Pons (tissue), 1 donor: ENCODE measurements at regions not wholly inside any gene's neighbourhood (a gene's known extent, or its start where the extent isn't known, plus 50 kb on each side); places are given as distances from the start of the nearest gene placed in this dataset.
"Not testable (repeated sequence)": the region's sequence is repeated elsewhere in the genome, so short reads cannot be mapped to it uniquely, and the experiment has no call there.

ENCODE experiments used
- DNase-seq: peaks from one replicate; pipeline ENCODE4 v3.0.0-alpha.2; 2016; ENCODE audit warnings: low spot score

DNA sequence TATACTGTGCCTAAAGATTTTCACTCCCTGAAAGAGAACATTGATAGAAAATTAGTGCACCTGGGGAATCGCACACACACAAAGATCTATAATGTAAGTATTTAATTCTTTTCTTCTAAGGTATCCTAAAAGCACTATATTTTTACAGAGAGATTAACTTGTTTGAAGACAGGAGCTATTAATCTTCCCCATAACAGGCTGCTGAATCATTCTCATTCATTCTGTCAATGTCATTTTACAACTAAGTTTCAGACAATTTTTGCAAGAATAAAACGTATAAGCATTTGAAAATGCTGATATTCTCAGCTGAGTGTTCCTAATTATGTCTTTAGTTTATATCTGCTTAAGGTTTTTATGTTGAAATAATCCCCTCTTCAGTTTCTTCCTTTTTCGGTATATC, 776.7 kb downstream of the NXPH1 start:
- no peak for DNase-seq

DNA sequence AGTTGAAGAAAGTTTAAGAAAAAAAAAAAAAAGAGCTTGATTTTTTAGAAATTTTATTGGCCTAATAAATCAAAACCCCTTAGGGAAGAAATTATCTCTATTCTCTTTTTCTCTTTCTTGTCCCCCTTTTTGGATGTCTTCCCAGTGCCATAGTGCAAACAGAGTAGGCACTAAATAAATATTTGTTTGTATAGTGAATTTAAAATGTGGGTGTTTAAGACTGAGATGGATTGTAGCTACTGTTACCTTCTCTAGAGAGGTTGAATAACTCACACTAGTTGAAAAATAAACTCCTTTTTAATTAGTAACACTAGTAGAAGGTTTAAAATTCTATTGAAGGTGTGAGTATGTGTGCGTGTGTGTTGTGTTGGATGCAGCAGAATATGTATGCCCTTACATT, 783.8 kb downstream of the NXPH1 start:
- DNase-seq, result no peak

DNA sequence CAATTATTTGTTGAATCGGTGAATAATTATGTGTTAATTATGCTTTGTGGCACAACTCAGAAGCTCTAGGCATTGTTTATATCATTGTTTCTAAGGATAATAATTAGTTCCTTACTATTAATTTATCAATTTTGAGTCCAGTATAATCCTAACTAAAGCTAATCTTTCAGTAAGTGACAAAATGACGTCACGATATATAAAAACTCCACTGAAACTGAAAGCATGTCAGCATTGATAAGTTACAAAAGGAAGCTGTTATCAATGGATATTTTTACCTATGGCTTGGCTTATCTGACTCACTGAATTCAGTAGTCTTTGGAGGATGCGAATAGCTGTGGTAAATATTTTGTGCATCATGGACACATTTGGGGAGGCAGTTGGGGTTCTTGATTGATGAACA, 793.1 kb downstream of the NXPH1 start:
- no peak for DNase-seq

DNA sequence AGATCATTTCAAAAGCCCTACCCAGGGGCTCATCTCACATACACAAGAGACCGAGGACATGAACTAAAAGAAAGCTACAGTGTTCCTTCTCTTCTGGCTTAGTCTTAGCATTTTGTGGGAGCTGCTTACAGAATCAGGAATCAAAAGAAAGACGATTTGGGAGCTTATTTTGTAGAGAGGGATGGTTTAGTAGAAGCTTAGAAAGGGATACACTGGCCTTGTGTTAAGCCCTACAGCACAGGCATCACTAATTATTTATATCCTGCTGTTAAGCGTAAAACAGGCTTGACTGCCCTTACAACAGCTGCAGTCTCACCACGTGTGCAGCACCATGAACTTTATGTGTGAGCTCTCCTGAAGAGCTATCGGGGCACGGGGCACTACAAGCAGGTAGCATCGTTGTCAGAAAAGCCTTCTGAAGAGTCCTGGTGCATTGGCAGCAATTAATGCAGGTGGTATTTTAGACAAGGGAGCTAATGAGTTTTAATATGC, 798.3 kb downstream of the NXPH1 start:
- DNase-seq, result peak; percentile 37

DNA sequence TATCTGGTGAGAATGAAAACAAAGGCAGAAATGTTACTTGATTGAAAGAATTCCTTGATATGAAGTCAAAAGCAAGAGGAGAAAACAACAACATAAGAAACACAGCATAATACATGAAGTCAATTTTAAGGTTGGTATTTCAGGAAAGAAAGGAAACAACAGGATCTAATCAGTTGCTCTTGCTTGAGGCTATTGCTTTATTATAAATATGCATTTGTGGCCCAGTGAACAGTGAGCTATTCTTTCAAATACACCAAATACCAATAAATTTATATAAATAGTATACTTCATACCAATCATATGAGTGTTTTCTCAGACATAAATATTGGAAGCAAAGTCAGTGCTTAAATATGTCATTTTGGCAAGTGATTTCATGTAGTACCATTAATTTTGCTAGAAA, 806.6 kb downstream of the NXPH1 start:
- DNase-seq, result no peak

DNA sequence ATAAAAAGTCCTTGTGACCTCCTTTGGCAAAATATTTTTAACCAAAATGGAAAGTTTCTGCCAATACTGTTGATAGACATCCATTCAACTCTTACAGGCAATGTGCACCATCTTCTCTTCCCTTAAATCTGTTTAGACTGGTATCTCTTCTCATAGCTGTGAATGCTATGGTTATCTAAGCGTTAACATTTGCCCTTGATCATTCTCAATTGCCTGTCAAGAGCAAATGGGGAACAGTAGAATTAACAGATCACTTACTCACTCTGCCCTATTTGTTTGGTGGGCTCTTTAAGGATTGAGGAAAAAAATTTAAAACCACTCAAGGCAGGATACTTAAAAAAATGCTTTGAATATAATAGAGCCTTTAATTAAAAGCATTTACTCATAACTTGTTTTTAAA, 808.4 kb downstream of the NXPH1 start:
- no peak for DNase-seq

DNA sequence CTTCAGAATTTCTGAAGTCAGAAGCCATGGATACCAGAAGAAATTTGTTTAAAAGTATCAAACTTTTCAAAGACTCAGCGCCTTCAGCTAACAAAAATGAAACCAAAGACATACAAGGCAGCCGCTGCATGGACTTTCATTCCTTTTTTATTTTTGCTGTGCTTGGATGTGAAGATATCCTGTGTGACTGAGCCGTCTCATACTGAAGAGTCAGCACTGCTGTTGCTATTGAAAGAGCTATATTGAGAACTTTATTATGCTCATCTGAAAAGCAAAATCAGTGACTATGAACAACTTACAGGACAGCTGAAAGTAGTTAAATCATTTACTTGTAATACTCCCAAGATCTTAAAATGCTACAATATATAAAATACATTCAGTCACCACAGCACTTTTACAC, 809.2 kb downstream of the NXPH1 start:
- DNase-seq, result no peak

DNA sequence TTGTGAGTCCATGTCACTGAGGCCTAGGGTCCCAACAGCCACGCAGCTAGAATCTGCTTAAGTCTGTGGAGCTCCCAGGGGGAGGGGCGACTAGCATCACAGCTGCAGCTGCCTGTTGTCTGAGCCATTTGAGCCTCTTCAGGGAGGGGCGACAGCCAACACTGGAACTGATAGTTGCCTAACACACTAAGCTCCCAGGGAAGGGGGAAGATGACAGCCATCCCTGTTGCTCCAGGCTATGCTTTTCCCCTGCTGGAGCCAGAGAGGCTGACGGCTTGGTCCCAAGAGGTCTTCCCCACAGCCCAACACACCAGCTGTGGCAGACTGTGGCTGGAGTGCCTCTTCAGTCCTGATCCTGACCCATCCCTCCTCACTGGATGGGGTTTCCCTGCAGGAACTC, 817.5 kb downstream of the NXPH1 start:
- DNase-seq, result no peak

DNA sequence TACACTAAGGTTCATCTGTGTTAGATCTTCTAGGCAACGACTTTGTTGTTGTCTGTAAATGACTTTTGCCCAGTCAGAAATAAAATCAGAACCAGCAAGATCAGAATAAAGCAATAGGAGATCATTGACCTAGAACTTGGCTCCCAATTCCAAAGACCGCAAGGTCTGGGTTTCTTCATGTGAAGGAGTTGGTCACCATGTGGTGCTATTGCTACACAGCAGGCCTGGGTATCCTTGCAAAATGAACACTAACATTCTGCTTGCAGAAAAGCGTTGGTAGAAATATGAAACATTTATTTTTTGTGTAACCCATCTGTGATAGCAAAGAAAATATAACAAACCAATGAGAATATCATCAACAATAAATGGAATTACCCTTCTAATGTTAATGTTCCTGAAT, 831.0 kb downstream of the NXPH1 start:
- no peak for DNase-seq

DNA sequence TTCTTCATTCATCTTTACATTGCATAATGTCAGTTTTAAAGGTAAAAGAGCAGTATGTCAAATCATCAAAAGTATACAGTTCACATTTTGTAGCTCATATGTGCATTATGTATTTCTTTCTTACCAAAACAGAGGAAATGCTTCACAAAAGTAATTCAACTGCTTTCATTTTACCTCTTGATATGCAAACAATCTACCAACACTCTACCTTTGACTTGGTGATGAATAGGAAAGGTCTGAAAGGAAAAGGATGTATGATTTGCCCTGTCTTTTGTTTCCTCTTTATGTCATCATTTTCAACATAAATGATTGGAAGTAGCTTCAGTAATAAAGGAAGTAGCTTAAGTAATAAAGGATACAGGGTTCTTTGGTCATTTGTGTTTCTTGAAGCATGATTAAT, 846.7 kb downstream of the NXPH1 start:
- DNase-seq, result no peak

DNA sequence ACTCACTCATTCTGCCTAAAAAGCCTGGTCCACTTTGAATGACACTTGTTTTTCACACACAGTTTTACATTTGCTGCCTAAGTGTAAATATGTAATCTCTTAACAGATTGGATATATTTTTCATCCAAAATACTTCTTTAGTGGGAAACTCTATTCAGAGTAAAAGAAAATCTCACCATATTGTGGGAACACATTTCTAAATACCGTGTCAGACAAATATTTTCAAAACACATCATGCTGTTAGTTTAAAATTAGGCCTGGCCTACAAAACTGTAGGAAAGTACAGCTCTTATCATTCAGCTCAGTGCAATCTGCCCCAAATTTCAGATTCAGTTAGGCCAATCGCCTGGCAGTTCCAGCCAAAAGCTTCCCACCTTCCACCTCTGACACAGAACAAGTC, 849.8 kb downstream of the NXPH1 start:
- no peak for DNase-seq

DNA sequence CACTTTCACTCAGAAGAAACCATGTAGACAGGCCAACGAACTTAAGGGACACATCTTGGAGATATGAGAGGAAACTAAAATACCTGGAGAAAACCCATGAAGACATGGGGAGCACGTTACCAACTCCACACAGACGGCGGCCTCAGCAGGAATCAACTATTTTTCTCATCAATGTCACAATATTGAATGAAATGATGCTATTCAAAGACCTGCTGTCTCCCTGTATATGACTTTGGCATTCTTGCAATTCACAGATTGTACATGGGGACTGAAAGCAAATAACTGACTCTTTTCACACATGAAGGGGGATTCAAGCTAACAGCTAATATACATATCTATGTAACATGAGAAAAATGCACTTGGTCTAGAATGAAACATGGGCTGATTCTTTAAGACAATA, 869.0 kb downstream of the NXPH1 start:
- DNase-seq, result no peak

DNA sequence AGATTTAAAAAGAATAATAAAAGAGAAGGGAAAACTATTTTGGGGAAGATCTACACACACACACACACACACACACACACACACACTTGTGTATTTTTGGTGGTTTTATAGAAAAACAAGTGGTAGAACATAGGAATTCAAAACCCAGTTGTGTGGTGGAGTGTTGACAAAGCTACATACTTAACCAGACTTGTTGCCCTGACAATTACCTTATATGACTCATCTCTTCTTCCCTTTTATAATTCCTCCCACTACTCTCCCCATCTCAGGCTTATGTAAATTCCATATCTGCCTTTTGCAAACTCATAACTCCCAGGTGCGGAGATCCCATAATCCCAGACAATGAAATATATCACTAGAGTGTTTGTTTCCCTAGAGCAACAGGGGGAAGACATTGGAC, 873.7 kb downstream of the NXPH1 start:
- no peak for DNase-seq

DNA sequence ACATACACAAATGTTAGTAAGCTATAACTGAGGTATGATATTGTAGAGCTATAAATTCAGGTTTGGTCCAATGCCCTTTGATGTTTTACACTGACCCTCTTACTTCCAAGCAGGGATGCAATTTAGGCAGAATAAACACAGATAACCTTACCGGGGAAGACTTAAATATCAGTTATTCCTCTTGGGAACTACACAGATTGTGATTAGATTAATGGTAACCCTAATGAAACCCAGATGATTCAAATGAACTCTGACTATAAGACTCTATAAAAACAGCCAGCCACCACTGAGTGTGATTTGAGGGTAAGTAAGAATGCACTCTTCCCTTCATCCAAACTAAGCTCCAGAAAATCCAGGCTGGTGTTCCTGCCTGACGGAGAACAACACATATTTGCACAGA, 891.1 kb downstream of the NXPH1 start:
- DNase-seq, result no peak

DNA sequence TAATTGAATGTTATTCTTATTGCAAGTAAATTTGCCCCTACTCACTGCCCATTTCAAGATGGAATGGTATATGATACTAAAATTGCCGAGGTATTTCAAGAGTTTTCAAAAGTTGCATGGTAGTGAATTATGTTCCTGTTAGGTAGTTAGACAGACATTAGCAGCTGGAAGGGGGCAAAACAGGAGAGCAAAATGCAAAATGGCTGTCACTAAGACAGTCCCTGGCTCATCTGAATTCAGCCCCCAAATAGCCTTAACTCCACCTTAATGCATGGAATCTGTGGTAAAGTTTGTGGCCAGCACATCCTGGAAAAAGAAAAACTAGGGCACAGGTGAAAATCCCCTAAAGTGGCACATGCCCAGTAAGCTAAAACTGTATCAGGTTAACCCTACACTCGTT, 894.9 kb downstream of the NXPH1 start:
- DNase-seq, result no peak

DNA sequence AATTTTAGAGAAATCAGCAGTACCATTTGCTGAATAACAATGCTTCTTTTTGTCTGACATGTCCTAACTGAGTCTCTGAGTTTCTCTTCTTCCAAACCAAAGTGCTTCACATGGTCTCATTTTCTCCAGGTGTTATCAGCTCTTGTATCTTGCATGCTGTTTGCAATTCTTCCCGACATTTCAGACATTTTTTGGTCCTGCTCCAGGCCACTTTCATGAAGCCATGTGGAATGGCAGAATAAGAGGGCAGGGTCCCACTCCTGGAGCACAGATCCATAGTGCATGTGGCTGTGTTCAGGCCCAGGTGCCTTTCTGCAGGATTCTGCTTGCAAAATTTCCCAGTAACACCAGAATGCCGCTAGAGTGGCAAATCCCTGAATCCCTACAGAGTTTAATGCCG, 916.2 kb downstream of the NXPH1 start:
- no peak for DNase-seq

DNA sequence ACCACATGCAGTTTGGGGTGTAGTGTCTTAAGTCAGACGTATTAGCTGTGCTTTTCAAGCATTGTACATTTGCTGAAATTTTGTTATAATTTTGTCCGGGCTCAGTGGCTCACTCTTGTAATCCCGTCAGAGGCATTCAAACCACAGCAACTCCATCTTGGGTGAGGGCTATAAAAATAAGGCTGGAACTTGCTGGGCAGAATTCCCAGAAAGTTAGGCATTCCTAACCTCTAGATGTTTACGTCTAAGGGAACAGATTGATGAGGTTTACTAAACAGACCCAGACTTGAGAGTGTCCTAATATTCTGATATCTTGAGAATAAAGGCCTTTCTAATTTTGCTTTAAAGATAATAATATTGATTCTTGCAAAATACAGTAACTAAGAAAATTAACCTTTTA, 957.8 kb downstream of the NXPH1 start:
- no peak for DNase-seq

DNA sequence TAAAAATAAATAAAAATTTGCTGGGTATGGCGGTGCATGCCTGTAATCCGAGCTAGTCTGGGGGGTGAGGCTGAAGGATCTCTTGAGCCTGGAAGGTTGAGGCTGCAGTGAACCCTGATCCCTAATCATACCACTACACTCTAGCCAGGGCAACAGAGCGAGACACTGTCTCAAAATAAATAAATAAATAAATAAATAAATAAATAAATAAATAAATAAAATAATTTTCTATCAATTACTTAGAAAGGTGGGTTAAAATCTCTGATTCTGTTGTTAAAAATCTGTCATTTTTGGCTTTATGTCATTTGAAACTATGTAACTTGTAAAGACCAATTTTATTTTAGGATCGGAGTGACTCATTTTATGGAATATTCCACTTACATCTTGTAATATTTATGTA, 958.6 kb downstream of the NXPH1 start:
- no peak for DNase-seq

DNA sequence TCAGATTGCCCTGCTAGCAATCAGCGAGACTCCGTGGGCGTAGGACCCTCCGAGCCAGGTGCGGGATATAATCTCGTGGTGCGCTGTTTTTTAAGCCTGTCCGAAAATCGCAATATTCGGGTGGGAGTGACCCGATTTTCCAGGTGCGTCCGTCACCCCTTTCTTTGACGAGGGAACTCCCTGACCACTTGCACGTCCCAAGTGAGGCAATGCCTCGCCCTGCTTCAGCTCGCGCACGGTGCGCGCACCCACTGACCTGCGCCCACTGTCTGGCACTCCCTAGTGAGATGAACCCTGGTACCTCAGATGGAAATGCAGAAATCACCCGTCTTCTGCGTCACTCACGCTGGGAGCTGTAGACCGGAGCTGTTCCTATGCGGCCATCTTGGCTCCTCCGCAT, 971.0 kb downstream of the NXPH1 start:
- not testable (repeated sequence) for DNase-seq

DNA sequence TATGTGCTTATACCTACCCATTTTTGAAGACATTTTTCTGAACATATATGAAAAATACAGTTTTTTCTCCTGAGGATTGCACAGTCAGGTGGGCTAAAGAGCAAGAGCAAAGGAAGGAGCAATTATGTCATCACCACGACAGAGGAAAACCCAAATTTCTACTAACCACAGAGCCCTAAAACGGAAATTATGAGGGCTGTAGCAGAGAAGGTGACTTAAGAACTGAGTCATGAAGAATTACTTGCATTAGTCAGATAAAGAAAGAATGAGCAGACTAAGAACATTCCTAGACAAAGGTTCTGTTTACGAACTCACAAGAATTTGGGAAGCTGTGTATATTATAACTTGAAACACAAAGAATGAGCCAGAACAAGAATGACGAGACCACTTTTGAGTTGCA, 974.4 kb downstream of the NXPH1 start:
- no peak for DNase-seq

DNA sequence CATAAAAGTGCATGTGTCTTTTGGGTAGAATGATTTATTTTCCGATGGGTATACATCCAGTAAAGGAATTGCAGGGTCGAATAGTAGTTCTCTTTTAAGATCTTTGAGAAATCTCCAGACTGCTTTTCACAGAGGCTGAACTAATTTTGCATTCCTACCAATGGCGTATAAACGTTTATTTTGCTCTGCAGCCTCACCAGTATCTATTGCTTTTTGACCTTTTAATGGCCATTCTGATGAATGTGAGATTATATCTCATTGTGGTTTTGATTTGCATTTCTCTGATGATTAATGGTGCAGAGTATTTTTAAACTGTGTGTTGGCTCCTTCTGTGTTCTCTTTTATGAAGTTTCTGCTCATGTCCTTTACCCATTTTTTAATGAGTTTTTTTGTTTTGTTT, 1020.1 kb downstream of the NXPH1 start:
- DNase-seq, result no peak

DNA sequence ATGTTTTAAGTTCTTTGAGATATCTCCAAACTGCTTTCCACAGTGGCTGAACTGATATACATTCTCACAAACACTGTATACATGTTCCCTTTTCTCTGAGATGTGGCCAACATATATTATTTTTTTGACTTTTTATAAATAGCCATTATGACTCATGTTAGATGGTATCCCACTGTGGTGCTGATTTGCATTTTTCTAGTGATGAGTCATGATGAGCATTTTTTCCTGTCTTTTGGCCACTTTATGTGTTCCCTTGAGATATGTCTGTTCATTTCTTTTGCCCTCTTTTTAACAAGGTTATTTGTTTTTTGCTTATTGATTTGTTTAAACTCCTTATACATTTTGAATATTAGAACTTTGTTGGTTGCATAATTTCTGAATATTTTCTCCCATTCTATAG, 1055.1 kb downstream of the NXPH1 start:
- DNase-seq, result no peak

DNA sequence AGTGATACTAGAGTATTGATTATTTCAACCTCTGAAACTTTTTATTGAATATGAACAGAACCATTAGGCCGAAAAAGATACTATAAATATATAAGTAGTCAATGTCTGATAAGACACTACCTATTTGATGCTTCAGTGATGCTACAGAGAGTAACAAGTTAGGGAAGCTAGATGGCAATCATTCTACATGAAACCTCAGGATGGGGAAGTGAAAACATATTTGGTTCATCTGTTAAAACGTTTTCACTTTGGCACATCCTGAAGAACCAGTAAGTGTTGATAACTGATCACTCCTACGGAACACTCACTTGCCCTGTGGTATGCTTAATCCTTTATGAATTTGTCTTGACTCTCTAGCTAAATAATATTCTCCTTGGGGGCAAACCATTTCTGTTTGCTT, 1064.9 kb downstream of the NXPH1 start:
- DNase-seq, result peak; percentile 4

DNA sequence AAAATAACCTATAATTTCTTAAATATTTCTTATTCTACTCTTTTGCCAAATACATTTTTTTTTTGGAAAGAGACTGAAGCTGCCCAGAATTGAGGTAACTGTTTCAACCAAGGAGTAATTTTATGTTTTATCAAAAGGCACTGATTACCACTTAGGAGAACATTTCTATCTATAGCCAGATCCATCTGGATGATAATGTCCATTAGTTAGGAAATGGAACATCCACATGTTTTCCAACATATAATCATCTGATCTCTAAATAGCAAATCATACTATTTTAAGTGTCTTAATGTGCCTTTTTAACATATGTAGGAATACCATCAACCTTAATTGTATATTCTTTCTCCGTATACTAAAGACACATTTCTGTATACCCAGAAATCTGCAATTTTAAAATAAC, 1068.9 kb downstream of the NXPH1 start:
- DNase-seq, result no peak

DNA sequence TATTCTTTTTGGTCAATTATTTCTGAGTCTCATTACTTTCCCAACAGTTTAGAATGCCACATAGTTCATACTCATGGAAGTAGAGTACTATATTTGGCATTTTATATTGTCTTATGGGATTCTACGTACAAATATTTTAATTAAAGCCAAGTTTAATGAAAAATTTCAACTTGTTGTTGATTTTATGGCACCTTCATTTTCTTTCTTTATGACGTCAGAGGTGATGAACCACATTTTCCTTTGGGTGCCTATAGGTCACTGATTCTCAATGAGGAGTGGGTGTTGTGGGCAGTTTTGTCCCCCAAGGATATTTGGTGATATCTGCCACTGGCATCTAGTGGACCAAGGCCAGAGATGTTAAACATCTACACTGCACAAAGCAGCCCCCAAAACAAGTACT, 1071.3 kb downstream of the NXPH1 start:
- no peak for DNase-seq
